Keratinocyte (primary cell): ENCODE measurements at regions not wholly inside any gene's neighbourhood (a gene's known extent, or its start where the extent isn't known, plus 50 kb on each side); places are given as distances from the start of the nearest gene placed in this dataset.

Experiments used
- DNase-seq: peaks from one replicate; pipeline ENCODE4 v3.0.0-alpha.2; 2011; ENCODE audit warnings: low read depth, missing footprints, low spot score
- FAIRE-seq: peaks from 2 replicates; lab custom pipeline; 2011; peaks lifted over from hg19 to GRCh38; lab: Jason Lieb, UNC
- H2AFZ ChIP-seq: 2 replicates; pipeline ENCODE4 v1.6.0; 2012; ENCODE audit warnings: low read length, control low read depth, inconsistent platforms; ENCODE audit not compliant: control insufficient read depth
- H3K27ac ChIP-seq: 2 replicates; pipeline ENCODE4 v1.5.1; 2011; ENCODE audit warnings: low read length; ENCODE audit not compliant: control insufficient read depth, insufficient read depth
- H3K27me3 ChIP-seq: 3 replicates; pipeline ENCODE4 v1.6.0; 2011; ENCODE audit warnings: low read length; ENCODE audit not compliant: control insufficient read depth, insufficient read depth; ENCODE audit errors: extremely low read depth
- H3K36me3 ChIP-seq, 2 experiments: 2 replicates in 1 of 2; 3 replicates in 1 of 2; pipeline ENCODE4 v1.5.1; 2011; ENCODE audit warnings: low read length in 2 of 2, mild to moderate bottlenecking in 1 of 2; ENCODE audit not compliant: control insufficient read depth in 2 of 2, insufficient read depth in 2 of 2; ENCODE audit errors: extremely low read depth in 1 of 2
- H3K4me1 ChIP-seq: 3 replicates; pipeline ENCODE4 v1.5.1; 2011; ENCODE audit warnings: low read length; ENCODE audit not compliant: control insufficient read depth, insufficient read depth; ENCODE audit errors: extremely low read depth
- H3K4me2 ChIP-seq: 3 replicates; pipeline ENCODE4 v1.6.0; 2011; ENCODE audit warnings: low read depth, low read length; ENCODE audit not compliant: control insufficient read depth, insufficient read depth; ENCODE audit errors: extremely low read depth
- H3K4me3 ChIP-seq, 3 experiments: fragments of 200-600 bp in 1 of 3; sonication (generic) in 1 of 3; 2 replicates in 2 of 3; 3 replicates in 1 of 3; pipeline ENCODE4 v1.5.1; 2011 to 2016; ENCODE audit warnings: low read length in 3 of 3, mild to moderate bottlenecking in 3 of 3, control low read depth in 2 of 3, inconsistent platforms in 1 of 3, low read depth in 1 of 3, mixed read lengths in 1 of 3, mixed run types in 1 of 3, moderate library complexity in 1 of 3; ENCODE audit not compliant: control insufficient read depth in 2 of 3, insufficient read depth in 2 of 3; ENCODE audit errors: extremely low read depth in 1 of 3
- H3K79me2 ChIP-seq: 2 replicates; pipeline ENCODE4 v1.6.0; 2012; ENCODE audit warnings: low read length; ENCODE audit not compliant: control insufficient read depth, insufficient read depth
- H3K9ac ChIP-seq: 3 replicates; pipeline ENCODE4 v1.6.0; 2011; ENCODE audit warnings: low read length; ENCODE audit not compliant: control insufficient read depth, insufficient read depth; ENCODE audit errors: extremely low read depth
- H3K9me1 ChIP-seq: 3 replicates; pipeline ENCODE4 v1.6.0; 2011; ENCODE audit warnings: low read length; ENCODE audit not compliant: control insufficient read depth, insufficient read depth; ENCODE audit errors: extremely low read depth
- H3K9me3 ChIP-seq: 2 replicates; pipeline ENCODE4 v1.5.1; 2012; ENCODE audit warnings: low read depth, low read length; ENCODE audit not compliant: control insufficient read depth
- H4K20me1 ChIP-seq: 3 replicates; pipeline ENCODE4 v1.6.0; 2011; ENCODE audit warnings: low read length; ENCODE audit not compliant: control insufficient read depth, insufficient read depth; ENCODE audit errors: extremely low read depth
- EZH2 ChIP-seq: IDR thresholded peaks from one replicate; pipeline ENCODE4 v1.6.1; 2012; ENCODE audit warnings: inconsistent platforms, mild to moderate bottlenecking, low read length, moderate library complexity
- dilution Hi-C: fragments of 300-500 bp; cut with MboI; formaldehyde crosslinking; loops from one replicate; pipeline ENCODE4 v1.7.0; 2020; ENCODE audit warnings: low sequenced_read_pairs; ENCODE audit not compliant: extremely low pct_ligation_motif_present
- TF ChIP-seq, protein P1 (sequence below), 3 experiments: IDR thresholded peaks in 1 of 3; conservative IDR thresholded peaks in 1 of 3; optimal IDR thresholded peaks in 1 of 3; 2 replicates in 2 of 3; 3 replicates in 1 of 3; pipeline versions ENCODE3 to v1.5.1; 2011; ENCODE audit warnings: low read length in 3 of 3, mild to moderate bottlenecking in 3 of 3, moderate library complexity in 2 of 3, control low read depth in 1 of 3, inconsistent platforms in 1 of 3; ENCODE audit not compliant: insufficient read depth in 2 of 3; ENCODE audit errors: extremely low read depth in 1 of 3

DNA sequence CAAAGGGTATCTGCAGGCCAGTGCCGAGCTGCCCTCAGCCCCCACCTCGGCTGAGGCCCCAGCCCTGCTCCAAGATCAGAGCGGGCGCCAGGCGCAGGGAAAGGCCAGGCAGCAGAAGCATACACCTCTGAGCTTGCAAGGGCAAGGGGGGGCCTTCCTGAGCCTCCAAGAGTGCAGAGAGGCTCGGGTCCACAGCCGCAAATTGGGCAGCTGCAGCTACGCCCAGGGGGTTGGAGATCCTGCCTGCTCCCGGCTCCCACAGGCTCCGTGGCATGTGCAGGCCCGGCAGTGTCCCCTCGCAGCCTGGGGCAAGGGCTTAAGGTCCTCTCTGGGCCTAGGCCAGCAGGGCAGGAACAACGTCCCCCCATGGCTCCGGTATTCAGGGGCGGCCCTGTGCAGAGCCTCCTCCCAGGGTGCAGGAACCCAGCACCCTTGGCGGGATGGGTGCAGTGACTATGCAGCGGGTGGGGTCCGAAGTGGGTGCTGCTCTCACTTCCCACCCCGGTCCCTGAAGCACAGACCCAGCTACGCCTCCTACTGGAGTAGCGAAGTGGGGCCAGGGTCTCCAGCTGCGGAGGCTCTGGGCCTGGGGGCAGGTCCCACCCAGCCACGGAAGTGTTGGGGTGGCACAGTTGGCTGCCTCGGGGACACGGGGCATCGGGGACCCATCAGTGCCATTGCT lies 120.2 kb upstream of the TMEFF2 start:
- no peak for TF ChIP-seq EZH2
- TF ChIP-seq, protein P1, sequence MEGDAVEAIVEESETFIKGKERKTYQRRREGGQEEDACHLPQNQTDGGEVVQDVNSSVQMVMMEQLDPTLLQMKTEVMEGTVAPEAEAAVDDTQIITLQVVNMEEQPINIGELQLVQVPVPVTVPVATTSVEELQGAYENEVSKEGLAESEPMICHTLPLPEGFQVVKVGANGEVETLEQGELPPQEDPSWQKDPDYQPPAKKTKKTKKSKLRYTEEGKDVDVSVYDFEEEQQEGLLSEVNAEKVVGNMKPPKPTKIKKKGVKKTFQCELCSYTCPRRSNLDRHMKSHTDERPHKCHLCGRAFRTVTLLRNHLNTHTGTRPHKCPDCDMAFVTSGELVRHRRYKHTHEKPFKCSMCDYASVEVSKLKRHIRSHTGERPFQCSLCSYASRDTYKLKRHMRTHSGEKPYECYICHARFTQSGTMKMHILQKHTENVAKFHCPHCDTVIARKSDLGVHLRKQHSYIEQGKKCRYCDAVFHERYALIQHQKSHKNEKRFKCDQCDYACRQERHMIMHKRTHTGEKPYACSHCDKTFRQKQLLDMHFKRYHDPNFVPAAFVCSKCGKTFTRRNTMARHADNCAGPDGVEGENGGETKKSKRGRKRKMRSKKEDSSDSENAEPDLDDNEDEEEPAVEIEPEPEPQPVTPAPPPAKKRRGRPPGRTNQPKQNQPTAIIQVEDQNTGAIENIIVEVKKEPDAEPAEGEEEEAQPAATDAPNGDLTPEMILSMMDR (optimal IDR thresholded peaks at IDR 0.05 in 1 of 3, IDR thresholded peaks at IDR 0.05 in 1 of 3, conservative IDR thresholded peaks at IDR 0.05 in 1 of 3; ENCODE audit: extremely low read depth in 1 of 3, insufficient read depth in 2 of 3, low read length in 3 of 3), result no peak
- FAIRE-seq, result no peak
- DNase-seq, result no peak
- Histone ChIP-seq H3K27ac (no peak overlapping the region), H3K27me3 (no peaks in the 10 kb centered on the region), H3K36me3 (no peaks in the 10 kb centered on the region), H3K4me2 (no peak overlapping the region), H3K9ac (no peak overlapping the region), H3K9me1 (no peaks in the 10 kb centered on the region), H3K4me3 (no peak overlapping the region), H3K4me1 (no peaks in the 10 kb centered on the region), H3K9me3 (no peaks in the 10 kb centered on the region), H3K79me2 (no peaks in the 10 kb centered on the region), H2AFZ (no peak overlapping the region), H4K20me1 (no peaks in the 10 kb centered on the region)
- dilution Hi-C loops, result no loop called here

DNA sequence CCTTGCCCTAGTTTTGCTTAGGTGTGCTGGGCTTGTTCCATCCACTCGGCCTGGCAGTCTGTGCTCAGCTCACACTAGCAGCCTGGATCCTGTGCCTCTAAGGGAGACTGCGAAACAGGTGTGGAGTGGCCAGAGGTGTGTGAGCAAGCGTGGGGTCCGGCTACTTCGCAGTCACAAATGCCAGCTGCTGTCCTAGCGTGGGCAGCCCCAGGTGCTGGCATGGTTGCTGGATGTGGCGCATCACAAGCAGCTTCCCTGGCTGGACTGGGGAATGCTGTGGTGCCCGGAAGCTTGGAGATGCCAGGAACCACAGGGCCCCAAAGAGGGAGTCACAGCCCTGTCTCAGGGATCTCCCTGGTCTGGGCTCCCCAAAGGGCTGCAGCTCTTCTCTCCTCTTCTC lies 119.0 kb upstream of the TMEFF2 start:
- dilution Hi-C loops, result no loop called here
- FAIRE-seq, result no peak
- no peaks in the 10 kb centered on the region for H3K4me1 ChIP-seq

More for the DNA sequence above, 119.0 kb upstream of the TMEFF2 start:
- H3K9me1 ChIP-seq, result no peaks in the 10 kb centered on the region
- TF ChIP-seq, protein P1 (optimal IDR thresholded peaks at IDR 0.05 in 1 of 3, IDR thresholded peaks at IDR 0.05 in 1 of 3, conservative IDR thresholded peaks at IDR 0.05 in 1 of 3; ENCODE audit: extremely low read depth in 1 of 3, insufficient read depth in 2 of 3, low read length in 3 of 3), result no peak
- no peak for TF ChIP-seq EZH2
- no peaks in the 10 kb centered on the region for H4K20me1 ChIP-seq
- no peak overlapping the region for H2AFZ ChIP-seq
- H3K9me3 ChIP-seq, result no peaks in the 10 kb centered on the region
- H3K79me2 ChIP-seq, result no peaks in the 10 kb centered on the region
- H3K36me3 ChIP-seq, result no peaks in the 10 kb centered on the region
- no peak overlapping the region for H3K4me3 ChIP-seq
- no peaks in the 10 kb centered on the region for H3K27me3 ChIP-seq
- no peak overlapping the region for H3K27ac ChIP-seq
- no peak overlapping the region for H3K9ac ChIP-seq
- no peak overlapping the region for H3K4me2 ChIP-seq
- no peak for DNase-seq
